HG02938 (cell line): ENCODE measurements at regions not wholly inside any gene's neighbourhood (a gene's known extent, or its start where the extent isn't known, plus 50 kb on each side); places are given as distances from the start of the nearest gene placed in this dataset.
"Not testable (repeated sequence)": the region's sequence is repeated elsewhere in the genome, so short reads cannot be mapped to it uniquely, and the experiment has no call there.

Source experiments
- ATAC-seq: cut with Tn5 transposase; IDR thresholded peaks from one replicate; pipeline ENCODE4 v1.9.1; 2021; ENCODE audit warnings: mild to moderate bottlenecking, moderate library complexity; ENCODE audit not compliant: unreplicated experiment

GRCh38 chr4:3878678-3879077, 112.5 kb downstream of the ADRA2C start:
- no peak for ATAC-seq

- ATAC-seq = no peak
Measured at GRCh38 chr4:3879681-3880614, 113.8 kb downstream of the ADRA2C start.

- ATAC-seq = no peak
Measured at GRCh38 chr4:3880615-3881120, 114.5 kb downstream of the ADRA2C start.

- not testable (repeated sequence) for ATAC-seq
Measured at GRCh38 chr4:3882316-3882885, 116.2 kb downstream of the ADRA2C start.

- ATAC-seq = not testable (repeated sequence)
Measured at GRCh38 chr4:3884261-3884660, 118.1 kb downstream of the ADRA2C start.

DNA sequence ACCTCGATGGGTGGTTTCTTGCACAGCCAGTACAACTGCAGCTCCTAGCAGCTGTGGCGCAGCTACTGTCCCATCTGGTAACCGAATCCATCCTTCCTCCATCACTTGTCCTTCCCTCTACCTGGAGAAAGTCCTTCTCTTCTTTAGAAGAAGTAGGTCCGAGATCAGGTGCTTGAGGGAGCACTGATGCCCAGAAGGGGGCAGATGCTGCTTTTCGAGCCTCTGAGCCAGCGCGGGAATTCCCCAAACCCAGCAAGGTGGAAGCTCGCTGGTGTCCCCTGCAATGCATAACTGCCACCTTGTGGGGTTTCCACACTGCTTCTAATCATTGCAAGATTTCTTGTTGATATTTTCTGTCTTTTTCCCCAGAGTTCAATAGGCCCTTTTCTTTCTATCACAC, 127.4 kb downstream of the ADRA2C start:
- not testable (repeated sequence) for ATAC-seq

DNA sequence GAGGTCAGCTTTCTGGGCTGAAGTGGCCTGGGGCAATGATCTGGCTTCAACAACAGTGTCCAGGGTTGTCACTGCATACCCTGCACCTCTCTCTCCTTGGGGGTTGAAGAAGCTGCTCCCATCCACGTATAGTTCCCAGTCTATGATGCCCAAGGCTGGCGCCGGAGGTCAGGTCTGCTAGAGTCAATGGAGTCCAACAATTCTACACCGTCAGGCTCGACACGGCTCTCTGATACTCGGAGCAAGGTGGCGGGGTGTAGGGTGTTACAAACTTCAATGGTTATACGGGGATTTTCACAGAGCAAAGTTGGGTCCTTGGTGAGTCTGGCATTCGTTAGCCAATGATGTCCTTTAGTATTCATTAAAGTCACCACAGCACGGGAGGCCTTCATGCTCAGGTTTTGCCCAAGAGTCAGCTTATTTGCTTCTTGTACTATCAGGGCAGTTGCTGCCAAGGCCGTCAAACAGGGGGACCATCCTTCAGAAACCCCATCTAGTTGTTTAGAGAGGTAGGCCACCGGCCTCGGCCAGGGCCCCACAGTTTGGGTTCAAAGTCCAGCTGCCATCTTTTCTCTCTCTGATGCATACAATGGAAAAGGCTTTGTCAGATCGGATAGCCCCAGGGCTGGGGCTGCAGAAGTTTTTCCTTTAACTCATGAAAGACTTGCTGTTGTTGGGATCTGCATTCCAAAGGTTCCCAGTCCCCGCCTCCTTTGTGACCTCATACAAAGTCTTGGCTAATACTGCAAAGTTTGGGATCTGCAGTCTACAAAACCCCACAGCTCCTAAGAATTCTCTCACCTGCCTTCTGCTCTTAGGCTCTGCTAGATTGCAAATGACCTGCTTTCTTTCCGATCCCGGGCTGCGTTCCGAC, 128.1 kb downstream of the ADRA2C start:
- not testable (repeated sequence) for ATAC-seq

GRCh38 chr4:3896441-3896840, 130.3 kb downstream of the ADRA2C start:
- no peak for ATAC-seq

- ATAC-seq = not testable (repeated sequence)
Measured at GRCh38 chr4:3896871-3897578, 130.8 kb downstream of the ADRA2C start.

GRCh38 chr4:3898098-3898497, 131.9 kb downstream of the ADRA2C start:
- no peak for ATAC-seq

DNA sequence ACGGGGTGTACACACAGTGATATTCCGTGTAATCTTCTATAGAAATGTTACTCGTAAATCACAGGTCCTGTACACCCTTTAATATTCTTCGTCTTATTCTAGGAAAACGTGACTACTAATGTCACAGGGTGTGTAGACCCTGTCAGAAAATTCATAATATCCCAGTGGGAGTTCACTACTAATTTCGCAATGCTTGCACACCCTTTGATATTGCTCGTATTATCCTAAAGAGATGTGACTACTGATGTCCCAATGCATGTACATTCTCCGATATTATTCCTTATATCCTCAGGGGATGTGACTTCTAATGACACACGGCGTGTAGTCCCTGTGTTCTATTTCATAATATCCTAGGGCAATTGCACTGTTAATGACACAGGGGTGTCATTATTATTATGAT, 132.7 kb downstream of the ADRA2C start:
- not testable (repeated sequence) for ATAC-seq

DNA sequence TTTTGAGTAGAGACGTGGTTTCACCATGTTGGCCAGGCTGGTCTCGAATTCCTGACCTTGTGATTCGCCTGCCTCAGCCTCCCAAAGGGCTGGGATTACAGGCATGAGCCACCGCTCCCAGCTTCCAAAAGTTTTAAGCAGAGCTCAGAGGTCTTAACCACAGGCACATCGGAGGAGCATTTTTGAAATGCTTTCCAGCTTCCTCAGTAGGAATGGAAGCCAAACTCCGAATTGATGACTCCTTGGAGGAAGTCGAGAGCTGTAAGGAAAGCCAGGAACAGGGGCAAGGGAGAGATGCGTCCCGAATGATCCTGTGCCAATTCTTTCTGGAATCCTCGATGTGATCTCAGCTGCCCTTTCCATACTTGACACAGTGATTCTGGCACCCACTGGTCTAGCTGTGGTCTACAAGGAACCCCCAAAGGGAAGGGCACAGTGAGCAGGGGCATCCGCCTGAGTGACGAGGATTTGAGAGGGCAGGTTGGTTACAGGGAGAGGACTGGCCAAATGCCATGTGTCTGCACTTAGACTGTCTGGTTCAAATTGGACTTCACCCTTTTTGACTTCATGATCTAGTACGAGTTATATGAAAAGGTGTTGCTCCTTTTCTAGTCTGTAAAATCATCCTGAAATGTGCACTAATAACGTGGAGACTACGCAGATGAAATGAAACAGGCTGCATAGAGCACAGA, 138.2 kb downstream of the ADRA2C start:
- ATAC-seq = not testable (repeated sequence)

DNA sequence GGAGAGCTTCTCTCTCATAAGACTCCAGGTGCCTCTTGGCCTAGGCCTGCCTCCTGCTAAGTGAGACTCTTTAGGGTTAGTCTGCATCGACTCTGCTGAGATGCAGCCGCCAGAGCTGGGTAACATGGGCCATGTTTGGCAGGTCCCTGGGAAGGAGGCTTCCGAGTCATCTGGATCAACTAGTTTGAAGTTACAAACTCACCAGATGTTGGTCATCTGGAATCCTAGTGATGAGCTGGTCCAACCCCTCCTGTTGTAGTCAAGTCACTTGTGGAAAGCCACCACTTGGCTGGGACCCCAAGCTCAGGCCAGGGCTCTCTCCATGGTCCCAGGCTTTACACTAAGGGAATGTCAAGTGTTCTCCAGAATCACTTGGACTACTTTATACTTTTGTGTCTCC, 143.4 kb downstream of the ADRA2C start:
- not testable (repeated sequence) for ATAC-seq

DNA sequence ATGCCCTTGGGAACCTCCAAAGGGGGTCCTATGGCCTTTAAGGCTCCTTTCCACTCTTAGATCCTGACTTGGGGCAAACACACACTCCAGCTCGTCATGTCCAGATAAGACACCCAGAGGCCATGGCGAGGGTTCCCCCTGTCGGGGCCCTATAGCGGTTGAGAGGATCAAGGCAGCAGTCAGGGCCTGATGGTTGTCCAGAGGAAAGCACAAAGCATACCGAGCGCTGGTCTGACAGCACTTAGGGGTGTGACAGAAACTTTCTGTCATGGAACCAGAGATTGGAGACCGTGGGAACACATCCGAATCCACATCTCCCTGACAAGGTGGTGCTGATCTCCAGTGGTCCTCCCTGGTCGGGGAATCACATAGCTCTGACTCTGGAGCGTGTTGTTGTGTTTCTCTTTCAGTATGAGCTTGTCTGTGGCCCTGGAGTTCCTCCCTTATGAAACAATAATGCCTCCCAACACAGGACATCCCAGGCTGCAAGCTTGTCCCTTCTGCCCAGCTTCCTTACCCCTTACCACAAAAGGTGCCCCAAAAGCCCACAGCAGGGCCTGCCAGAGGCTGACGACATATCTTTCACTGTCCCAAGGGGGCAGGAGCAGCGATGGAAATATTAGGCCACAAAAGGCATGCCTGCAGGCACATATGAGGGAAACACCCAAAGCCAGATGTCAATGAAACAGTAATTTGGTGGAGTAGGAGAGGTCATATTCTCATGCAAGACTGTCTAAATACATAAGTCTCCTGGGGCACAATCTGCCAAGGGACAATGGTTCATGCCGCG, 144.2 kb downstream of the ADRA2C start:
- ATAC-seq = not testable (repeated sequence)

GRCh38 chr4:3911252-3911856, 145.2 kb downstream of the ADRA2C start:
- no peak for ATAC-seq

GRCh38 chr4:3914511-3914910, 148.3 kb downstream of the ADRA2C start:
- ATAC-seq = not testable (repeated sequence)

- not testable (repeated sequence) for ATAC-seq
Measured at GRCh38 chr4:3919509-3919908, 153.3 kb downstream of the ADRA2C start.

- not testable (repeated sequence) for ATAC-seq
Measured at GRCh38 chr4:3921902-3922301, 155.7 kb downstream of the ADRA2C start.

- not testable (repeated sequence) for ATAC-seq
Measured at GRCh38 chr4:3925841-3926240, 159.7 kb downstream of the ADRA2C start.
